GM21576 (cell line): ENCODE measurements at regions not wholly inside any gene's neighbourhood (a gene's known extent, or its start where the extent isn't known, plus 50 kb on each side); places are given as distances from the start of the nearest gene placed in this dataset.

ENCODE experiments used
- ATAC-seq: cut with Tn5 transposase; IDR thresholded peaks from one replicate; pipeline ENCODE4 v1.9.1; 2021; ENCODE audit warnings: mild to moderate bottlenecking, moderate library complexity; ENCODE audit not compliant: unreplicated experiment

DNA sequence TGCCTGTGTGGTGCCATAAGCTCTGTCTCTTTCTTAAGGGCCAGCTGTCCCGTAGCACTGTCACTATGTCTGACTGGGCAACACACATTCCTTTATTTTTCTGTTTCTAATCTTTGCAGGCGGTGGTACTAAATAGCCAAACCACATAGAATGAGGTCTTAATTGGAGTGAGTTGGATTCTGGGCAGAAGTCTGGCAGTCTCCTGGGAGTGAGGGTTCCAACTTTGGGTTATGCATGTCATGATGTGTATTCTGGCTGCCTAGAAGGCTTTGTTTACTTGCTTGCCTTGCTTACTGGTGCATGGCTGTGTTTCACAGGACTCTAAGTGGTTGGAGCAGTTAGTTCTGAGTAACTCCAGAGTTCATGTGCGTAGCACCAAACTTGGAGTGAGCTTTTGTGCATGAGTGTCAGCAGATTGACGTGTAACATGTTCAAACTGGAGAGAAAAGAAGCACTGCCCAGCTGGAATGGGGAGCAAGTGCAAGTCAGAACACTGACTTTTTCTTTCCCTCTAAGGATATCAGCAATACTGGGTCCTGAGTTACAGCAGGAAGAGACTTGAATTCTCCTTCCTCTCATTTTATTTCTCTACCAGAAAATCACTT is 185.8 kb downstream of the PCSK1 start:
- ATAC-seq: no peak

DNA sequence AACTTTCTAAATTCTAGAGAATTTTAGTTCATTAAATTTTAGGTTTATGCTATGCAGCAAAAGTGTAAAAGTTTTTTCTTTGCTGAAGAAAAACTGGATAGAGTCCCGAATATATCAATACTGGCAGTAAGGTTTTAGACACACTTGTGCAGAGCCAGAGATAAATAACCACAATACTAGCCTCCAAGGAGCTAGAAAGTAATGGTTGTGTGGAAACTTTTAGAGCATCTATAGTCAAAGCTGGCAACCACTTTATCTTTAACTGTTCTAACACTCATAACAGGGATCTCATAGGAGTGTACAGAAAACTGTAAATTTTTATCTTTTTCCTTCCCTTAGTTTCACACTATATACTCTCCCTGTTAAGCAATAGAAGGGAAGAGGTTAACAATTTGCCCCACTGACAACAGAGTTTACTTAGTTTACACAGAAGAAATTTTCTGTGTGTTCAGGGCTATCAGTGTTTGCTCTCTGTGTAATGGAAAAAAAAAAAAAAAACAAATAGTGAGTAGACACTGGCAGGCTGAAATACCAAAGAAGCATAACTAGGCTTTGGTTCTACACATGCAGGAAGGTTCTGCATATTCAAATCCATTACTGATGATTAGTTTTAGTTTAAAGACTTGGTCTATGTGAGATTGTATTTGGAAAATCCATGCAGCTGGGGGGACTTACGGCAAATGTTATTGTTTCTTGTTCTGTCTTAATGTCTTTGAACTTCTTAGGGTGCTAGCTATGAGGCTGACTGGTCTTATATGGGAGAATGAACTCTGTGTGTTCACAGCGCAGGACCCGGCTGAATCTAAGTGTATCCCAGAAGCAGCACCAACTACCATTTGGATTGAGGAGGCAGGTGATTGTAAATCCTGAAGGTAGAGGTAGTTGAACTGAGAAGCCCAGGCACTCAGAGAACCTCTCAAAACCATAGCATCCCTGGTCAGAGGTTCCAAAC is 187.6 kb downstream of the PCSK1 start:
- ATAC-seq: no peak

DNA sequence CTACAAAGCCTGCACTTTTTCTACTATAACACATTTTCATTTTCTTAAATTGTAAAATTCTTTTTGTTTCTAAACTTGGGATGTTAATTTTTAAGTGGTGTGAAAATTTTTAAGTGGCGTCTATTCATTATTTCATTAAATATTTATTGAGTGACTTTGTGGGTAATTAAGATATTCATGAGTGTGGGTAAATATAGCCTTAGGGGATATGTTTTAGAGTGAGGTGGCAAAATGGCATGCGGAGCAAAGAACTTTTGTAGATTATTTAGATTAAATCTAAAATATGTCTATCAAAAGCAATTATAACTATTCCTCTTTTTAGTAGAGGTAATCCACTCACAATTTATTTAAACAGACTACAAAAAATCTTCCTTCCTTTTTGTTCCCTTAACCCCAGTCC is 188.4 kb downstream of the PCSK1 start:
- ATAC-seq: no peak

DNA sequence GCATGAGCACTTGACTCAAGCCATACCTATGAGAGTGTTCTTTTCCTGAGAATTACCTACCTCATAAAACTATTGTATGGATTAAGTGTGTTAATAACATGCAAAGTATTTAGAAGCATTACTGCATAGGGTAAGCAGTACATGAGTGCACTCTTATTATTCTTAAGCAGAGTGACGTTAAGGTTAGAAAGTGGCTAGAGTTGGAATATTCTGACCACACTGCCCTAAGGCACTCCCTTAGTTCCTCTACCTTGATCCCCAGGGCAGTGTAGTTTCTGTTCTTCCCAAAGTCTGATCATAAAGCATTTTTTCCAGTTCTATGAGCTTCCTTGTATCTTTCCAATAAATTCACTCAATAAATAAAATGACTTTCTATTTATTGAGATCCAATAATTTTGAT is 189.2 kb downstream of the PCSK1 start:
- no peak for ATAC-seq

DNA sequence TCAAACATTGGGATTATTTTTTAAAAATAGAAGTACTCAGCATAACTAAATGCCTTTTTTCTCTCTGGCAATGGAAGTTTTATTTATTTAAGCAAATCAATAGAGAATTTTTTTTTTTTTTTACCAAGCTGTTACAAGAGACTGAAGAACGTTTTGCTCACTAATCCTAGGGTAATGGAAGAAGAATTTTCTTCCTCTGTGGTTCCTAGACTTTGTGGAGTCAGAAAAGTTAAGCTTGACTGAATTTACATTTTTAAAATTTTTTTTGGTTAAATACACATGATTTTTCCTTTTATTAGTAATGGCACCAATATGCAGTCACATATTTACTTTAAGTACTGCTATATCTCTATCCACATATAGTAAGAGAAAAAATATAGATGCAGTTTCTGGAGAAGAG is 189.8 kb downstream of the PCSK1 start:
- ATAC-seq: no peak

DNA sequence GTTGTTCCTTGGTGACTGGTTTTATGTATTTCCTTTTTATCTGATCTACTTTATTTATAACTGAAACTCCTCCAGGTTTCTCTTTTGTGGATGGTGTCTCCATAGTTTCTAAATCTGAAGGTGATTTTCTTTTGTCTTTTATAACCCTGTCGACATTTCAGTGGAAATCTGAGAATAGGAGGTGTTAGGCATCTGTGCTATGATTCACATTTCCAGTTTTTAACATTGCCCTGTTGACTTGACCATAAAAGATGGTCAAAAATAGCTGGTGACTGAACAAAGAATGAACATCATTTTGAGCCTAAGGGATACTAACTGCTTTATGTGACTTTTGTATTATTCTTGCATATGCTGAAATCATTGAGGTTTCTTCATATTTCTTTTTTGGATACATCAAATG is 190.5 kb downstream of the PCSK1 start:
- no peak for ATAC-seq

DNA sequence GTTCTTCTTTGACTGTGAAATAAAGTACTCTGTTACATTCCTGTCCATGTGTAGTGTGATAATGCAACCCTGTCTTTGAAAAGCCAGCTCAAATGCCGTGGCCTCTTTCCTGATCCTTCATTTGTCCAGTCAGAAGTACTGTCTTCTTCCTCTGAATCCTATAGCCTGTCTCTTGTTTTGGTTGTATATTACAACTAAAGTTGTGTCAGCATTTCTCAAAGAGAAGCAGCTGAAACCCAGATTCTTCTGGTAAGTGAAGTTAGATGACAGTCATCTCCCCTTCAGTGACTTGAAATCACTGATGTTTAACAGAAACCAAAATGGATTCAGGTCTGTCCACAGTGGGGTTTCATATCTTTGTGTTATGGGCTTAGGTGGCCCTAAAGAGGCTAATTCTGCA is 196.2 kb downstream of the PCSK1 start:
- ATAC-seq: no peak

DNA sequence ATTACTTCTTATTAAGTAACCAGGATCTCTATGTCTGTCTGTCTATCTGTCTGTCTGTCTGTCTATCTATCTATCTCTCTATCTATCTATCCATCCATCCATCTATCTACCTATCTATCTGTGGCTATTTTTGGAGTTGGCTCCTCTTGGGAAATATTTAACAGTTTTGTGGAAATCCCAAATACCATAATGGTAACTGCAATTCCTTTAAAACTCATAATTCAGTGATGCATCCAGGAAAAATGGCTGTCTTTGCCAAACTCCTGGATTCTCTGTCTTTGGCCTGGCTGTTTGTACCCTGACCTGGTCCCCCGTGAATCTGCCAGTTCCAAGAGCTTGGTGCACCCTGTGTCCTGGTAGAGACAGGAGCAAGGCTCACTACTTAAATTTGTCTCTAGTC is 197.0 kb downstream of the PCSK1 start:
- ATAC-seq: no peak

DNA sequence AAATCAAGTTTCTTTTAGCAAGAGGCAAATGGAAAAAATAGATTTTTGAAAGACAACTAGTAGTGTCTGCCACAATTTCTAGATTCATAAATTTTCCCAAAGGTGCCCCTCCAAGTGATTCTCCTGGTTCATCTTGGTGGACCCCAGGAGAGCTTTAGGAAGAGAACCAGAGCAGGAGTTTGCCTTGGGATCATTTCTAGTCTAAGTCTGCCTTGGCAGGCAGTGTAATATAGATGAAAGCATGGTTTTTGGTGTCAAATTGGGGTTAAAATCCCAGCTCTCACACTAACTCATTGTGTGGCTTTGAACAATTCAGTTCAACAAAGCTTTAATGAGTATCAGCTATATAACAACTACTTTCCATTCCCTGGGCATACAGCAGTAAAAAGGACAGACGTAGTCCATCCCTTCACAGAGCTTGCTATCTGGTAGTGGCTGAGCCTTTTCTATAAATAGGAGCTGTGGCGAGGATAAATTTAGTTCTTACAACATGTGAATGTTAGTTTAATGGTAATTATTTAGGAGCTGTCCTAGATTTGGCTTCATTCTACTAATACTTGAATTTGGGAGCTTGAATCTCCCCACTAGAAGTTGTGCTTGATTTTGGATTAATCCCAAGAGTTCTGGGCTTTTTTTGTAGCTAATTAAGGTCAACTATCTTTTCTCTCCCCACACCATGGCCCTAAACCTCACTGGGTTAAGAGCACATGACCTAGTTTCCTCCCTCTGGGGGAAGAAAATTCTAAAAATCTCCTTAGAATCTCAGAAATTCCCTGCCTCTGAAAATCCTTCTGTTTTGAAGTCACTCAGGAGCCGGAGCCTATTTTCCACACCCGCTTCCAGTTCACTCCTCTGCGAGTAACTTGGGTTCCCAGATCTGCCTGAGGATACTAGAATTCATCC is 197.8 kb downstream of the PCSK1 start:
- ATAC-seq: no peak

DNA sequence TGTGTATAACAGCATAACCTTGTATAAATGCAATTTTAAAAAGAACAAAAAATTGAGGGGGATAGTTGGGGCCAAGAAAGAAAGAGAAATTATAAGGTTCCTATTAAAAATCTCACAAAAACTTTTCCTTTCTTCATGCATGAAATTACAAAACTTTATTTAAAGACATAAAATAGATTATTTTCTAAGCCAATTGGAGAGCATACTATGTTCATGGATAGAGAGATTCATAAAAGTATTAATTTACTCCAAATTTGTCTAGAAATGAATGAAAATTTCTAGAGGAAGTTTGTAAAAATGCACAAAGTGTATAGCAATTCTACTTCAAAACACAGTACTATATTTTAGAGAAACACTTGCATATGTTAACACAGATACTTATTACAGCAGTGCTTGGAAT is 200.4 kb downstream of the PCSK1 start:
- ATAC-seq: no peak

DNA sequence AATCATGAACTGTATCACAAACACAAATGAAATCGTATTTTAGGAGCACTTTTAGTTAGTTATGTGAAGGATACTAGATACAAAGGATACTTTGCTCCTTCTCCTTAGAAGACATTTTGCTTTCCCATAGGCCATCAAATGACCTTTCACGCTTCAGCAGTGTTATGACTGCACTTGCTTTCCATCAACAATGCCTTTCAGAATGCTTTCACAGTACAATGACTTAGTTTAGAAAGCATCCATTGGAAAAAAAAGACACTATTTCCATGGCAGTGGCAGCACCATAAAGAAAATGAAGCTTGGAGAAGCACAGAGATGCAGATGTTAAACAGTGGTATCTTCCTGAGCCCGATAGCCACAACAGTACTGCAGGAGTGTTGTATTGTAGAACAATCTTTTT is 203.9 kb downstream of the PCSK1 start:
- no peak for ATAC-seq

DNA sequence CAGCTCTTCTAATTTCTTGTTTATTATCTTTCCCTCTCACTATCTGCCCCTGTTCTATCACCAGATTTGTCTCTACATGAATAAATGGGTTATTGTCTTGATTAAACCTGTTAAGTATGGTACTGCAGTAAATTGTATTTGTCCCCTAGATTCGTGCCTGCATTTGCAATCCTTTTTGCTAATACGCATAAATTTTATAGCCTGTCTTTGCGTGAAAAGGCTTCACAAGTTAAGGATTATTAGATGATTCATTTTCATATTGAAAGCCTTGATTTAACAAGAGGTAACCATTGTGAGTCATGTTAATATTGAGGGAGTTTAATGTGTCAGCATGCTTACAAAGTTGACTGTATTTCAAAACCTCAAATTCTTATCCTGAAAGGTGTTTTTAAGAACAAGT is 204.6 kb downstream of the PCSK1 start:
- no peak for ATAC-seq

DNA sequence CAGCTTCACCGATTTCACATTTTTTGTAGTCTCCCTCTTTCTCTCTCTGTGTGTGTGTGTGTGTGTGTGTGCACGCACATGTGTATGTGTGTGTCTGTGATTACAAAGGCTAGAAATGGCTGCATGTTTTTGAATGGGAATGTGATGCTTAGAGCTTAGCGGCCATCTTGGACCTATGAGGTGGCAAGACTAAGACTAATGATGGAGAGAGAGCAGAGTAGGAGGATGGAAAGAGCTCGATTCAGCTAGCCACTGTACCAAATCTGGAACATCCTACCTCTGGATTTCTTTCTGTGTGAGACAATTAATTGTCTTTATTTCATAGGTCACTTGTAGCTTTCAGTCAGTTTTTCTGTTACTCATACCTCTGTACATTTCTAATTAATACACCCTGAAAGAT is 205.1 kb downstream of the PCSK1 start:
- no peak for ATAC-seq

DNA sequence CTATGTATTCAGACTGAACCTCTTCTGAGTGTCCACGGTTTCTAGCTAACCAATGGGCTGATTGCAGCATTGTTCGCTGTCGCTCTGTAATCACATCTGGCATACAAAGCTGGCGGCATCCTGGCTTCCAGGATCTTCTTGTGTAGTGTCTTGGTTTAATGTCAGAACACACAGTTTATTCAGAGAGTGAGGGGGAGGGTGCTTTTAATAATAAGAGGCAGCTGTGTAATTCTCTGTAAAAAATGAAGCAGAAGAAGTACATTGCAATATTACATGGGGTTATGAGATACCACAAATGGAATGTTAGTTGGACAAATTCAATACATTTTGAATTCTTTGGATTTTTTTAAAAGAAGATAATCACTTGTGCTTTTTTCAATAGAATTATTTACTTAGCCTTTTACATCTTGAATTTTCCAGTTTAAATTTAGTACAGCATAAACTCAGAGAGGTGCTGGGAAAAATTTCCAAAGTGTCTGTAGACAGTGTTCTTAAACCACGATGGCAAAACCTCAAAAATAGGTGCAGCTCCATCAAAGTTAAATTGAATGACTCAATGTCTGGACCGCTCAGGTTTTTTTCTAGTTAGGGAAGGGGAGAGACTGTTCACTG is 206.0 kb downstream of the PCSK1 start:
- no peak for ATAC-seq

DNA sequence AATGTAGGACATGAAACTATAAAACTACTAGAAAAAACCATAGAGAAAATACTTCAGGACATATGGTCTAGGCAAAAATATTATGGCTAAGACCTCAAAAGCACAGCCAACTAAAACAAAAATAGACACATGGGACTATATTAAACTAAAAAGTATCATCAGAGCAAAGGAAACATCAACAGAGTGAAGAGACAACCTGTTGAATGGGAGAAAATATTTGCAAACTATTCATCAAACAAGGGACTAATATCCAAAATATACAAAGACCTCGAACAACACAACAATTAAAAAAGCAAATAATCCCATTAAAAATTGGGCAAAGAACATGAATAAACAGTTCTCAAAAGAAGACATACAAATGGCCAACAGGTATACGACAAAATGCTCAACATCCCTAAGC is 210.9 kb downstream of the PCSK1 start:
- no peak for ATAC-seq

DNA sequence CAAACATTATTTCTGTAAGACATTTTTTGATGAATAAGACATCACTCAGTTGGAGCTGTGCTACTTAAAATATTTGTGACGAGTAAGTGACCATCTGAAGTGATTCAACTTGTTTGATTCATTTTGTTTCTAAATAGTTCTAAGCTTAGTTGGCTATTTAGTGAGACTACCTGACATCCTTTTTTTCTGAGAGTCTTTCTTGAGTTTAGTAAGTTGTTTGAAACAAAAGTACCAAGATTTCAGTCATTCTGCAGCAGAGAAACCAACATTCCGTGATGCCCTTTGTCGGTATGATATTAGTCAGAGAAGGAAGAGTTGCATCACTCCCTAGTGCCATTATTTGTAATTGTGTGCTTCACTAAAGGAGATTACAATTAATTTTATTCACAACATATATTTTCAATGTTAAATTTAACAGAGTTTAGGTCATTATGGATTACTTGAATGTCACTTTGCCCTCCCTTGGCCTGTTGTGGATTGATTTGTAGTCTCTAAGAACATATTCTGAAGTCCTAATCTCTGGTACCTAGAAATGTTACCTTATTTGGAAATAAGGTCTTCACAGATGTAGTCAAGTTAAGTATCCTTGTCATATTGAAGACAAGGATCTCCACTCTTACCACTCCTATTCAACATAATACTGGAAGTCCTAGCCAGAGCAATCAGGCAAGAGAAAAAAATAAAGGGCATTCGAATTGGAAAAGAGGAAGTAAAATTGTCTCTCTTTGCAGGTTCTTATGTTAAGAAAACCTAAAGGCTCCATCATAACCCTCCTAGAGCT is 212.2 kb downstream of the PCSK1 start:
- ATAC-seq: no peak

DNA sequence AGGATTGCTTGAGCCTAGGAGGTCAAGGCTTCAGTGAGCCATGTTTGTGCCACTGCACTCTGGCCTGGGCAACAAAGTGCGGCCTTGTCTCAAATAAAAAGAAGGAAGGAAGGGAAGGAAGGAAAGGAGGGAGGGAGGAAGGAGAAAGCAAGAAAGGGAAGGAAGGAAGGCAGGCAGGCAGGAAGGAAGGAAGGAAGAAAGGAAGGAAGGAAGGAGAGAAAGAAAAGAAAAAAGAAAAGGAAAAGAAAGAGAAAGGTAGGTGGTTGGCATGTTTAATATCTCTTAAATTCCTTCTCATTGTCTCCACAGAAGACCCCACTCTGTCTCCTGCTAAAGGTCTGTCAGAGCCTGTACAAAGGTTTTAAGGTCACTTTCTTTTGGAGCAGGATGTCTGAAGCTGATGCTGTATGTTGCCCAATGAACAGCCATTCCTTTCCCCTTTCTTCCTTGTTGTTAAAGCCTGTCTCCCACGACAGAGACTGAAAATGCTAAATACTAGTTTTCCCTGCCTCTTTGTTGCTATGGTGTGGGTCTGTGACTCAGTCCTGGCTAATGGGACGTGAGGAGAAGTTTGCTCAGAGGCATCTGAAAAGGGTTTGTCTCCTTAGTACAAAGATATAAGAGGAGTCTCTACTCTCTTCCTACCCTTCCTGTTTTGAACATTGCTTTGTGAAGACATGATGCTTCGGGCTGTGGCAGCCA is 213.3 kb downstream of the PCSK1 start:
- no peak for ATAC-seq

DNA sequence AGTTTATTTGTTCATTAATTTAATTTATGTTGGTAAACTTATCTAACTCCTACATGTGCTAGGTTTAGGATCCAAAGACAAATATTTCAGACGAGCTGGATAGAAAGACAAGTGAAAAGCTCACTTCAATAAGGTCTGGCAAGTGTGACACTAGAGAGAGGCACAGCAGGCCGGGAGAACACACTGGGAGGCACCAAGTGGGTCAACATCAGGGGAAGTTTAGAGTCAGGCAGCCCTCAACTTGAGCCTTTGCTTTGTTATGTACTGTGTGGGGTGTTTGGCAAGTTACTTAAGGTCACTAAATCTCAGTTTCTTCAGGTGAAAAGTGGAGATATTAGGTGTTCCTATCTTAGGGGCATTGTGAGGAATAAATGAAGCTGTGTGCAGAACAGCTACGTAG is 214.4 kb downstream of the PCSK1 start:
- ATAC-seq: no peak

DNA sequence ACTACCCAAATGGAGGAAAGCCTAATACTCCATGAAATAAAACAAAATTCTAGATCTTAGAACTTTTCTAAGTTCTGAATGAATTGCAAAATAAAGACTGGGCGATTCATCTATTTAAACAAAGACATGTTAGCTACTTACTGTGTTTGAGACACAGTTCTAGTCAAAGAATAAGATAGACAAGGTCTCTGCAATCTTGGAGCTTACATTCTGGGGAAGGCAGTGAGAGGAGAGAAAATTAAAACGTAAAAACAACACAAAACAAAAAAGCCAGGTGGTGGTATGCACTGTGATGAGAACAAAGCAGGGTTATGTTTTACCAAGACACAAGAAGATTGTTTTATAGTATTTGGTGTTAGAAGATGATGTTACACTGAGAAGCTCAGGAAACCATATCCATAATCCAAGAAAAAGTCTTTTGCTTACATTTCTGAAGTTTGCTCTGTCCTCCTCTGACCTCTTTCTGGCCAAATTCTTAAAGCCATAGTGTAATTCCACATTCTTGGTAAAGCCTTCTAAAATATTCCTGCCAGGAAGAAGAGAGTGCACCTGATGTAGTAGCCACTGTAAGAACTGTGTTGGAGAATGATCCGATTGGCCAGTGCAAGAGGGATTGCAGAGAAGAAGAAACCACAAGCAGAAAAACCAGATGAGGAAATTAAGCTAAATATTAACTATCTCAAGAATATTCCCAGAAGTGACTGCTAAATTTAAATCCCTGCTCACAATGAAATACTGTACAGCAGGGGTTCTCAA is 218.4 kb downstream of the PCSK1 start:
- no peak for ATAC-seq
